H1 (cell line): ENCODE measurements at regions not wholly inside any gene's neighbourhood (a gene's known extent, or its start where the extent isn't known, plus 50 kb on each side); places are given as distances from the start of the nearest gene placed in this dataset.

Source experiments
- CTCF ChIP-seq, 3 experiments: IDR thresholded peaks; 1 replicate in 2 of 3; 2 replicates in 1 of 3; pipeline versions ENCODE4 v1.5.1 to v1.6.1; 2011; ENCODE audit warnings: low read length in 3 of 3, mild to moderate bottlenecking in 3 of 3, inconsistent platforms in 2 of 3, low read depth in 1 of 3, moderate library complexity in 1 of 3; ENCODE audit not compliant: insufficient read depth in 1 of 3; ENCODE audit errors: control extremely low read depth in 1 of 3
- JUND ChIP-seq: IDR thresholded peaks from 2 replicates; pipeline ENCODE4 v1.6.1; 2011; ENCODE audit warnings: mild to moderate bottlenecking, improper control_type of control experiment, low read length
- POLR2AphosphoS5 ChIP-seq: IDR thresholded peaks from 2 replicates; pipeline ENCODE4 v1.6.1; 2011; ENCODE audit warnings: low read depth, low read length

GRCh38 chr2:100643467-100643866, 80.7 kb downstream of the PDCL3 start:
- no peak for TF ChIP-seq CTCF (IDR thresholded peaks at IDR 0.05; ENCODE audit: control extremely low read depth in 1 of 3, insufficient read depth in 1 of 3, low read depth in 1 of 3, low read length in 3 of 3)
- TF ChIP-seq JUND, result no peak
- no peak for TF ChIP-seq POLR2AphosphoS5
